Lower lobe of right lung (tissue), 2 donors: ENCODE measurements at regions not wholly inside any gene's neighbourhood (a gene's known extent, or its start where the extent isn't known, plus 50 kb on each side); places are given as distances from the start of the nearest gene placed in this dataset.

Source experiments
- ATAC-seq, 2 donors: fragments of 200-7000 bp; cut with Tn5 transposase; one replicate each; pipeline ENCODE4 v1.9.1; 2020 to 2022; ENCODE audit warnings: mild to moderate bottlenecking in 2 of 2, moderate library complexity in 2 of 2
- DNase-seq: peaks from one replicate; pipeline ENCODE4 v3.0.0-alpha.2; 2020
- H3K27ac ChIP-seq: fragments of 200-600 bp; one replicate; pipeline ENCODE4 v1.8.0; 2022
- H3K27me3 ChIP-seq: fragments of 200-600 bp; one replicate; pipeline ENCODE4 v1.8.0; 2022; ENCODE audit warnings: low read depth
- H3K36me3 ChIP-seq: fragments of 200-600 bp; one replicate; pipeline ENCODE4 v1.8.0; 2022; ENCODE audit warnings: mild to moderate bottlenecking
- H3K4me1 ChIP-seq: fragments of 200-600 bp; one replicate; pipeline ENCODE4 v1.8.0; 2022
- H3K4me3 ChIP-seq: fragments of 200-600 bp; one replicate; pipeline ENCODE4 v1.8.0; 2022; ENCODE audit warnings: mild to moderate bottlenecking
- H3K9me3 ChIP-seq: fragments of 200-600 bp; one replicate; pipeline ENCODE4 v1.8.0; 2022
- CTCF ChIP-seq: fragments of 200-600 bp; IDR thresholded peaks from one replicate; pipeline ENCODE4 v1.8.0; 2022; ENCODE audit warnings: antibody characterized with exemption, mild to moderate bottlenecking
- intact Hi-C: fragments of 100-400 bp; cut with DNase I; formaldehyde crosslinking; loops from one replicate; pipeline ENCODE4 v1.11.0; 2022
- donor health status: DM: no; HTN: yes; CAD: no; lungs with severe emphysema.

- no peak for DNase-seq
- H3K27ac ChIP-seq = no peak overlapping the region
- intact Hi-C loops = no loop called here
- ATAC-seq = no peak
- H3K4me1 ChIP-seq = no peaks in the 10 kb centered on the region
- H3K4me3 ChIP-seq = no peak overlapping the region
- H3K9me3 ChIP-seq = no peaks in the 10 kb centered on the region
- H3K27me3 ChIP-seq = no peaks in the 10 kb centered on the region
- H3K36me3 ChIP-seq = no peaks in the 10 kb centered on the region
- no peak for TF ChIP-seq CTCF
Measured at GRCh38 chr2:195009202-195009601, 647.8 kb upstream of the SLC39A10 start.

GRCh38 chr2:195006856-195007255, 650.2 kb upstream of the SLC39A10 start:
- no peaks in the 10 kb centered on the region for H3K27me3 ChIP-seq
- no peaks in the 10 kb centered on the region for H3K4me1 ChIP-seq
- H3K4me3 ChIP-seq = no peak overlapping the region
- no peak for TF ChIP-seq CTCF
- H3K9me3 ChIP-seq = no peaks in the 10 kb centered on the region
- intact Hi-C loops = no loop called here
- ATAC-seq (no peak), DNase-seq (no peak)
- no peak overlapping the region for H3K27ac ChIP-seq
- H3K36me3 ChIP-seq = no peaks in the 10 kb centered on the region

- H3K27me3 ChIP-seq = no peaks in the 10 kb centered on the region
- no peak for TF ChIP-seq CTCF
- no peaks in the 10 kb centered on the region for H3K9me3 ChIP-seq
- ATAC-seq (no peak), DNase-seq (no peak)
- intact Hi-C loops = no loop called here
- H3K27ac ChIP-seq = no peak overlapping the region
- no peaks in the 10 kb centered on the region for H3K36me3 ChIP-seq
- H3K4me1 ChIP-seq = no peaks in the 10 kb centered on the region
- H3K4me3 ChIP-seq = no peak overlapping the region
Measured at GRCh38 chr2:195003881-195004471, 653.0 kb upstream of the SLC39A10 start.

- Histone ChIP-seq H3K4me3 (no peak overlapping the region), H3K9me3 (no peaks in the 10 kb centered on the region), H3K27ac (no peak overlapping the region), H3K36me3 (no peaks in the 10 kb centered on the region), H3K27me3 (no peaks in the 10 kb centered on the region), H3K4me1 (no peaks in the 10 kb centered on the region)
- no peak for DNase-seq
- TF ChIP-seq CTCF = no peak
- intact Hi-C loops = no loop called here
- ATAC-seq = no peak
Measured at GRCh38 chr2:195001924-195002323, 655.1 kb upstream of the SLC39A10 start.

GRCh38 chr2:194999771-195000170, 657.3 kb upstream of the SLC39A10 start:
- Histone ChIP-seq H3K4me3 (no peak overlapping the region), H3K27ac (no peak overlapping the region), H3K36me3 (no peaks in the 10 kb centered on the region), H3K9me3 (no peaks in the 10 kb centered on the region), H3K27me3 (no peaks in the 10 kb centered on the region), H3K4me1 (no peaks in the 10 kb centered on the region)
- intact Hi-C loops = no loop called here
- ATAC-seq (no peak), DNase-seq (no peak)
- TF ChIP-seq CTCF = no peak

GRCh38 chr2:194992648-194993047, 664.4 kb upstream of the SLC39A10 start:
- no peak overlapping the region for H3K27ac ChIP-seq
- H3K4me3 ChIP-seq = no peak overlapping the region
- no peak for TF ChIP-seq CTCF
- no peaks in the 10 kb centered on the region for H3K4me1 ChIP-seq
- no peaks in the 10 kb centered on the region for H3K36me3 ChIP-seq
- DNase-seq (no peak), ATAC-seq (no peak)
- H3K27me3 ChIP-seq = no peaks in the 10 kb centered on the region
- intact Hi-C loops = no loop called here
- no peaks in the 10 kb centered on the region for H3K9me3 ChIP-seq
